Fibroblast of lung (primary cell): ENCODE measurements at regions not wholly inside any gene's neighbourhood (a gene's known extent, or its start where the extent isn't known, plus 50 kb on each side); places are given as distances from the start of the nearest gene placed in this dataset.

Experiments
- DNase-seq, 2 donors: peaks; one replicate each; pipeline versions ENCODE4 v3.0.0 to v3.0.0-alpha.2; 2010; ENCODE audit warnings: low read depth in 2 of 2
- H2AFZ ChIP-seq: 2 replicates; pipeline ENCODE4 v1.5.1; 2012; ENCODE audit warnings: low read length, control low read depth, inconsistent platforms
- H3K27ac ChIP-seq: 2 replicates; pipeline ENCODE4 v1.5.1; 2011; ENCODE audit warnings: low read length, control low read depth; ENCODE audit not compliant: insufficient read depth
- H3K27me3 ChIP-seq: 2 replicates; pipeline ENCODE4 v1.5.1; 2011; ENCODE audit warnings: mild to moderate bottlenecking, low read length; ENCODE audit not compliant: control insufficient read depth, insufficient read depth
- H3K36me3 ChIP-seq: 2 replicates; pipeline ENCODE4 v1.5.1; 2011; ENCODE audit warnings: low read length; ENCODE audit not compliant: control insufficient read depth, insufficient read depth
- H3K4me1 ChIP-seq: 2 replicates; pipeline ENCODE4 v1.5.1; 2011; ENCODE audit warnings: low read length; ENCODE audit not compliant: control insufficient read depth, insufficient read depth; ENCODE audit errors: extremely low read depth
- H3K4me2 ChIP-seq: 2 replicates; pipeline ENCODE4 v1.5.1; 2011; ENCODE audit warnings: low read length, control low read depth; ENCODE audit not compliant: insufficient read depth; ENCODE audit errors: extremely low read depth
- H3K4me3 ChIP-seq, 4 experiments: fragments of 200-600 bp in 1 of 4; sonication (generic) in 1 of 4; replicated peaks in 1 of 4; 2 replicates each; pipeline ENCODE4 v1.5.1; 2011 to 2016; ENCODE audit warnings: low read length in 4 of 4, low read depth in 3 of 4, mild to moderate bottlenecking in 3 of 4, control low read depth in 2 of 4, inconsistent platforms in 1 of 4, mixed read lengths in 1 of 4; ENCODE audit not compliant: insufficient read depth in 1 of 4; ENCODE audit errors: control extremely low read depth in 1 of 4
- H3K79me2 ChIP-seq: 2 replicates; pipeline ENCODE4 v1.5.1; 2012; ENCODE audit warnings: mild to moderate bottlenecking, low read length, inconsistent platforms; ENCODE audit not compliant: control insufficient read depth, insufficient read depth
- H3K9ac ChIP-seq: 2 replicates; pipeline ENCODE4 v1.5.1; 2011; ENCODE audit warnings: mild to moderate bottlenecking, low read length, control low read depth; ENCODE audit not compliant: insufficient read depth
- H3K9me3 ChIP-seq: 2 replicates; pipeline ENCODE4 v1.5.1; 2012; ENCODE audit warnings: low read depth, low read length; ENCODE audit not compliant: control insufficient read depth, insufficient read depth
- H4K20me1 ChIP-seq: 2 replicates; pipeline ENCODE4 v1.5.1; 2011; ENCODE audit warnings: low read length; ENCODE audit not compliant: control insufficient read depth, insufficient read depth; ENCODE audit errors: extremely low read depth
- EZH2 ChIP-seq: IDR thresholded peaks from 2 replicates; pipeline ENCODE4 v1.5.1; 2012; ENCODE audit warnings: low read length, control low read depth, mild to moderate bottlenecking; ENCODE audit errors: missing control alignments
- TF ChIP-seq, protein P1 (sequence below), 2 donors: IDR thresholded peaks in 1 of 2; conservative IDR thresholded peaks in 1 of 2; 1 replicate in 1 of 2; 2 replicates in 1 of 2; pipeline ENCODE4 v1.5.1; 2011 to 2012; ENCODE audit warnings: low read length in 2 of 2, control low read depth in 1 of 2, inconsistent platforms in 1 of 2, low read depth in 1 of 2, mild to moderate bottlenecking in 1 of 2

DNA sequence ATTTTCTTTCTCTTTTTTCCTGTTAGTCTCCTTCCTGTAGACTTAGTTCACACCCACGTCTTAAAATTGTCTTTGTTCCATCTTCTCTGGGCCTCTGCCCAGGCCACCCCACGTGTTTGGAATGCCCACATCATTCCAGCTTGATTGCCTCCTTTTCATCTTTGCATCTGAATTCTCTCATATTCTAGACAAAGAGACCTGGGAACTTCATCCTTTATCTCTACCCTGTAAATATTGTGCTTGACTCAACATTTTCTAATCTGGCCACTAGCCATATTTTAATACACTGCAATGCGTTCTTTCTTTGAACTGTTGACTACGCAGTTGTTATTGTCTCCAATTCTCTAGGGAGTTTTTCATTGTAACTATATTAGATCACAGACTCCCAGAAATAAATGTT, 187.5 kb upstream of the NRXN1 start:
- H3K9me3 ChIP-seq: no peaks in the 10 kb centered on the region
- no peaks in the 10 kb centered on the region for H4K20me1 ChIP-seq
- TF ChIP-seq, protein P1, sequence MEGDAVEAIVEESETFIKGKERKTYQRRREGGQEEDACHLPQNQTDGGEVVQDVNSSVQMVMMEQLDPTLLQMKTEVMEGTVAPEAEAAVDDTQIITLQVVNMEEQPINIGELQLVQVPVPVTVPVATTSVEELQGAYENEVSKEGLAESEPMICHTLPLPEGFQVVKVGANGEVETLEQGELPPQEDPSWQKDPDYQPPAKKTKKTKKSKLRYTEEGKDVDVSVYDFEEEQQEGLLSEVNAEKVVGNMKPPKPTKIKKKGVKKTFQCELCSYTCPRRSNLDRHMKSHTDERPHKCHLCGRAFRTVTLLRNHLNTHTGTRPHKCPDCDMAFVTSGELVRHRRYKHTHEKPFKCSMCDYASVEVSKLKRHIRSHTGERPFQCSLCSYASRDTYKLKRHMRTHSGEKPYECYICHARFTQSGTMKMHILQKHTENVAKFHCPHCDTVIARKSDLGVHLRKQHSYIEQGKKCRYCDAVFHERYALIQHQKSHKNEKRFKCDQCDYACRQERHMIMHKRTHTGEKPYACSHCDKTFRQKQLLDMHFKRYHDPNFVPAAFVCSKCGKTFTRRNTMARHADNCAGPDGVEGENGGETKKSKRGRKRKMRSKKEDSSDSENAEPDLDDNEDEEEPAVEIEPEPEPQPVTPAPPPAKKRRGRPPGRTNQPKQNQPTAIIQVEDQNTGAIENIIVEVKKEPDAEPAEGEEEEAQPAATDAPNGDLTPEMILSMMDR (conservative IDR thresholded peaks at IDR 0.05 in 1 of 2, IDR thresholded peaks at IDR 0.05 in 1 of 2; ENCODE audit: low read depth in 1 of 2, low read length in 2 of 2): no peak
- TF ChIP-seq EZH2: no peak
- DNase-seq: peak in 1 of 2 donors; percentile 88
- H3K79me2 ChIP-seq: no peaks in the 10 kb centered on the region
- H3K9ac ChIP-seq: no peak overlapping the region
- no peak overlapping the region for H3K27ac ChIP-seq
- no peak overlapping the region for H2AFZ ChIP-seq
- no peak overlapping the region for H3K4me3 ChIP-seq
- no peaks in the 10 kb centered on the region for H3K27me3 ChIP-seq
- no peaks in the 10 kb centered on the region for H3K4me1 ChIP-seq
- no peaks in the 10 kb centered on the region for H3K36me3 ChIP-seq
- H3K4me2 ChIP-seq: no peak overlapping the region

DNA sequence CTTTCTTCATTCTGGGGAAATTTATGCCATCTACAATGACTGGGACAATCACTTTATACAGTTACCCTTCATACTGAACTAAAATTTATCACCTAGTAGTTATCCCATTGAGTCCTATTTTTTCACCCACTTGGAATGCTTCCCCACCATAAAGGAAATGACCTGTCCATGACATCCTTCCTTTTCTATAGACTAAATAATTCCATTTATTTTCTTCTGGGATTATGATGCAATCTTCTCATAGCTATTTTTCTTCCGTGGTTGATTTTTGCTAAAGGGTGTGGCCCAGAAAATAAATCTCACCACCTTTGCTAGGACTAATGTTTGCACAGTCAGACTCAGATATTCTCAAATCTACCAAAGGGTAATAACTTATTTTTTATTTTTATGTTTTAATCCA, 186.1 kb upstream of the NRXN1 start:
- Histone ChIP-seq H3K27me3 (no peaks in the 10 kb centered on the region), H3K4me2 (no peak overlapping the region), H3K79me2 (no peaks in the 10 kb centered on the region), H3K36me3 (no peaks in the 10 kb centered on the region), H3K4me3 (no peak overlapping the region), H3K27ac (no peak overlapping the region), H3K4me1 (no peaks in the 10 kb centered on the region), H3K9me3 (no peaks in the 10 kb centered on the region), H4K20me1 (no peaks in the 10 kb centered on the region), H3K9ac (no peak overlapping the region), H2AFZ (no peak overlapping the region)
- DNase-seq: peak in 1 of 2 donors; percentile 10
- TF ChIP-seq, protein P1 (conservative IDR thresholded peaks at IDR 0.05 in 1 of 2, IDR thresholded peaks at IDR 0.05 in 1 of 2; ENCODE audit: low read depth in 1 of 2, low read length in 2 of 2): no peak
- TF ChIP-seq EZH2: no peak

DNA sequence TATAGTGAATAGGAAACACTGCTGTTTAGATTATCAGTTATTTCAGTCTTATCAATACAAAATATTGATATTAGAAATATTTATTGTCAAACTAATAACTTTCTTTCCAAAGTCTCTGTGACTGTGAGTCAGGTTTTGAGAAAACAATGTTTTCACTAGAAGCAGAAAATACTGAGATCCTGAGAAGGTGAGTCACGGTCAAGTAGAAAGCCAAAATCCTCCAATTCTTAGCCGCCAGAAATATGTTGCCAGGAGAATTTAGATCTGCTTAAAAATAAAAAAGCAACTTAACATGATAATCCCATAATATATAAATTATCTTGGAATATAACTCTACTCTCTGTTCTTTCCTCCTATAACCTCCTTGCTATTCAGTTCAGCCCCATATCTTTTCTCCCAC, 181.9 kb upstream of the NRXN1 start:
- H3K9me3 ChIP-seq: no peaks in the 10 kb centered on the region
- no peak for TF ChIP-seq EZH2
- TF ChIP-seq, protein P1 (conservative IDR thresholded peaks at IDR 0.05 in 1 of 2, IDR thresholded peaks at IDR 0.05 in 1 of 2; ENCODE audit: low read depth in 1 of 2, low read length in 2 of 2): no peak
- H4K20me1 ChIP-seq: no peaks in the 10 kb centered on the region
- H3K4me3 ChIP-seq: no peak overlapping the region
- no peaks in the 10 kb centered on the region for H3K27me3 ChIP-seq
- H3K36me3 ChIP-seq: no peaks in the 10 kb centered on the region
- H3K4me1 ChIP-seq: no peaks in the 10 kb centered on the region
- H3K79me2 ChIP-seq: no peaks in the 10 kb centered on the region
- H3K9ac ChIP-seq: no peak overlapping the region
- peak in 1 of 2 donors; percentile 60 for DNase-seq
- no peak overlapping the region for H3K27ac ChIP-seq
- no peak overlapping the region for H3K4me2 ChIP-seq
- H2AFZ ChIP-seq: no peak overlapping the region
